HG03108 (cell line): ENCODE measurements at regions not wholly inside any gene's neighbourhood (a gene's known extent, or its start where the extent isn't known, plus 50 kb on each side); places are given as distances from the start of the nearest gene placed in this dataset.
"Not testable (repeated sequence)": the region's sequence is repeated elsewhere in the genome, so short reads cannot be mapped to it uniquely, and the experiment has no call there.

Experiments
- ATAC-seq: cut with Tn5 transposase; IDR thresholded peaks from one replicate; pipeline ENCODE4 v1.9.1; 2021; ENCODE audit warnings: moderate library complexity; ENCODE audit not compliant: unreplicated experiment

- no peak for ATAC-seq
Observed at GRCh38 chr6:167559675-167560479, 235.0 kb downstream of the TTLL2 start.

DNA sequence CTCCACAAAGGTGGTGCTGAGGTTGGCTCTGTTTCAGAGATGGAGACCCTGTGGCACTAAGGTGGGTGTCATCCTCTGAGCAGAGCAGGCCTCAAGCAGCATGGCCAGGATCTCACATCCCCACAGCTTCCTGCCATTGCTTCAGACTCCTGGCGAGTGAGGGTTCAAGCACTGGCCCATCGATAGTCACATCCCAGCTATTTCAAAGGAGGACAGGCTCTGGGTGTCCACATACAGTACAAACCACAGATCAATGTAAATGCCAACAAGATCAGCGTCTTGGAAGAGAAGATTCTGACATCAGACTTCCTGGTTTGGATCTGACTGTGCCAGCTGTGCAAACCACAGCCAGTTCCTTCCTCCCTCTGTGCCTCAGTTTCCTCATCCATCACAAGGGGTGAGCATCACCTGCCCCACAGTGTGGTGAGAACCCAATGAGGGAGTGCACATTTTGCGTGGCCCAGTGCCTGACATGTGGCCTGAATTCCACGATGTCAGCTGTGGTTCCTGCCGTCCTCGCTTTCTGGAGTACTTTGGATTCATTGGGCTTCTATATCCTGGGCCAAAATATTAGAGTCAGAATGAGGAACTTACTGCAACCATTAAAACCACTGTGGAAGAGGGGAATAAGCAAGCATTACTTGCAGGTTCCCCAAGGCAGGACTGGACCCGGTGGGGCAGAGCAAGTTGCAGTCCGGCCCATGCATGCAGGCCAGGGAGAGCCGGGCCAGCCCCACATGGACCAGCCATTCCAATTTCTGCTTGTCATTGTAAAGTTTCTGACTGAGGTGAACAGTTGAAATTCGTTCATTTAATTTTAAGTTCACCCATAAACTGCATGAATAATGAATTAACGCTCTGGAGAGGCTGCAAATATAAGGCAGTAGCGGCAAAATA, 236.0 kb downstream of the TTLL2 start:
- no peak for ATAC-seq

DNA sequence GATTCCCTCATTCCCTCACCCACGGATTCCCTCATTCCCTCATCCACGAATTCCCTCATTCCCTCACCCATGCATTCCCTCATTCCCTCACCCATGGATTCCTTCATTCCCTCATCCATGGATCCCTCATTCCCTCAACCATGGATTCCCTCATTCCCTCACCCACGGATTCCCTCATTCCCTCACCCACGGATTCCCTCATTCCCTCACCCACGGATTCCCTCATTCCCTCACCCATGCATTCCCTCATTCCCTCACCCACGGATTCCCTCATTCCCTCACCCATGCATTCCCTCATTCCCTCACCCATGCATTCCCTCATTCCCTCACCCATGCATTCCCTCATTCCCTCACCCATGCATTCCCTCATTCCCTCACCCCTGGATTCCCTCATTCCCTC, 238.0 kb downstream of the TTLL2 start:
- not testable (repeated sequence) for ATAC-seq

DNA sequence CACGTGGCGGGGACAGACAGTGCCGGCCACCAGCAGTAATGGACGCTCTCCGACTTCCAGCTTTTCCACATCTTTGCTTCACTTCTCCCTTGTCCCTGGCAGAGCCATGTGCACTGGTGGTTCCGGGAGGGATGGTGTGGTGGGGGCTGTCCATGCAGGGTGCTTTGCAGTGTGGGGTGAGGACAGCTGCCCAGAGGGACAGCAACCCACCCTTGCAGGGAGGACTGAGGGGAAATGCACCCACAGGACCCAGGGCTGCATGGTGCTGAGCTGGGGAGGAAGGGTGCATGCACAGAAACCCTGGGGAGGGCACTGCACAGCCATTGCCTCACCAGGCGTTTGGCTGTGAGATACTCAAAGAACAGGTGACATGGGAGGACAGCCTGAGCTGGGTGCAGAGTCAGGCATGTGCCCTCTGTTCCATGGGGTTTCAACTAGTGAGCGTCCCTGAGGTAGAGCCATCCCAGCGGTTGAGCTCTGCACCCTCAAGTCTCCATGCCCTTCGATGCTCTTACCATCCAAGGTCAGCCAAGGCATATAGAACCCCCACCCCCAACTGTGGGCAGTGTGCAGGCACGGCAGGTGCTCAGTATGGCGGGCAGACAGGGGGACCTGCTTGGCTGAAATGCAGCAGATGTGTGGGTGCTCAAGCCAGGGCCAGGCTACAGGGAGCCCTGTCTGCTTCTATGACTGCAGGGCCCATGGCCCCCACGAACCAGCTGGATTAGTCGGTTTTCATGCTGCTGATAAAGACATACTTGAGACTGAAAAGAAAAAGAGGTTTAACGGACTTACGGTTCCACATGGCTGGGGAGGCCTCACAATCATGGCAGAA, 239.7 kb downstream of the TTLL2 start:
- ATAC-seq, result no peak

DNA sequence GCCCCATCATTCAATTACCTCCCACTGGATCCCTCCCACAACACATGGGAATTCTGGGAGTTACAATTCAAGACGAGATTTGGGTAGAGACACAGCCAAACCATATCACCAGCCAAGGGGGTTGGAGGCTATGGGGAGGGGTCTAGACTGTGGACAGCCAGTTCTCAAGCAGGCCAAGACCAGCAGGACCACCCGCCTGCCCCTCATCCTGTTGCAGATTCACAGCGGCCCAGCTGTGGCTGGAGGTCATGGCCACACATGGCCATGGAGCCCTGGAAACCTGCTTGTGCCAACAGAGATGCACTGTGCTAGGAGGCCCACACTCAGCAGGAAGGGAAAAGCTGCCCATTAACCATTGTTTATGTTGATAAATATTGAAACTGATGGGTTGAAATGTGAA, 240.5 kb downstream of the TTLL2 start:
- no peak for ATAC-seq

- no peak for ATAC-seq
Observed at GRCh38 chr6:167565884-167566599, 241.2 kb downstream of the TTLL2 start.

DNA sequence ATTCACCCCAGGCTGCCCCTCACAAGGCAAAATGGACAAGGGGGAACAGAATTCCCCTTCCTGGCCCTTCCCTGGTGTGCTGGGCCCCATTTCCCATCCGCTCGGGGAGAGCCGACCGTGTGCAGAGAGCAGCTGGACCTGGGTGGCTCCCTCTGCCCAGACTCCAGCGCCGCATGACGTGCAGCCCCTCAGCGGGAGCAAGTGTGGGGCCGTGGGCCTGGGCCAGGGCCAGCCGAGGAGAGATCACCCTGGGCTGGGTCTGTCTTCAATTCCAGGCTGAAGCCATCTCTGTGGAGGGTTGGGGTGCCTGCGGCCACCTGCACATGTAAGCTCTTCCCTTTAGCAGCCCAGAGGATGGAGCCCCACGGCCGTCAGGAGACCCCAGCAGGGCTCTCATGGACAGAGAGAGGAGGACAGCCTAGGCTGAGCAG, 241.8 kb downstream of the TTLL2 start:
- no peak for ATAC-seq

- no peak for ATAC-seq
Observed at GRCh38 chr6:167567142-167568033, 242.5 kb downstream of the TTLL2 start.

DNA sequence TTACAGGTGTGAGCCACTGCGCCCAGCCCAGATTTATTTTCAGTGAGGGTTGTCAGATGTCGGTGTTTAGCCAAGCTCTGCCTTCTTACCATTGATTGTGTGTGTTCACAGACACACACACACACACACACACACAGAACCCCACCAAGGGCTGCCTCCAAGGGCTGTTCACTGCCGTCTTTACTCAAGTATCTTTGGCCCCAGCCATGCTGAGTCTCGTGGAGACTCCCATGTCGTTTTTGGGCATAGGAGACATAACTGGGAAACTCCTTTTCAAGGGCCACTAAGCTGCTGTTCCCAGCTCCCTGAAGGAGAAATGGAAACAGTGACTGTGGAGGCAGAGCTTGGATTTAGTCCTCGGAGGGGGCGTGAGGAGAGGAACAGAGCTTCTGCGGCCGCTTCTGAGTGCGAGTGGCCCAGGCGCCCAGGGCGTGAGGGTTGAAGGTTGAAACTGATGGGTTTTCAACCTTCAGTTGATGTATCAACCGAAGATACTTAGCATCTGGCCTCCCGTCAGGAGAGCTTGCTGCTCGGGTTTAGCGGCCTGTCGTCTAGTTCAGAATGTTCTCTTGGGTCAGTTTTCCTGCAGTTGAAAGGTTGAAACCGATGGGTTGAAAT, 243.6 kb downstream of the TTLL2 start:
- no peak for ATAC-seq

GRCh38 chr6:167569041-167569805, 244.3 kb downstream of the TTLL2 start:
- ATAC-seq, result no peak

GRCh38 chr6:167569879-167570278, 245.0 kb downstream of the TTLL2 start:
- ATAC-seq, result no peak

- no peak for ATAC-seq
Observed at GRCh38 chr6:167570460-167571400, 245.8 kb downstream of the TTLL2 start.

GRCh38 chr6:167571550-167571949, 246.7 kb downstream of the TTLL2 start:
- no peak for ATAC-seq

DNA sequence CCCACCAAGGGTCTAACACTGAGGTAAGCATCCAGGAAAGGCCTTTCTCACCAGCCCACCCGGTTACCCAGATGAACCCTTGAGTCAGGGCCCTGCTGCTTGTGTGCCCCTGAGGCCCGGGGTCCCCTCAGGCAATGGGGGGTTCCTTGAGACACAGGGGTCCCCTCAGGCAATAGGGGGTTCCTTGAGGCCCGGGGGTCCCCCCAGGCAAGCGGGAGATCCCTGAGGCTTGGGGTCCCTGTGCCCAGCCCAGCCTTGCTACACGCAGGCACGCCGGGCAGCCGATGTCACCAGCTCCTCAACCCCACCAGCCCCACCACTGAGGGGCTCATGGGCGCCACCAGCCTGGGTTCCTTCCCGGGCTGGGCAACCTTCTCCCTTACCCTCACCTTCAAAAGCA, 247.2 kb downstream of the TTLL2 start:
- no peak for ATAC-seq

DNA sequence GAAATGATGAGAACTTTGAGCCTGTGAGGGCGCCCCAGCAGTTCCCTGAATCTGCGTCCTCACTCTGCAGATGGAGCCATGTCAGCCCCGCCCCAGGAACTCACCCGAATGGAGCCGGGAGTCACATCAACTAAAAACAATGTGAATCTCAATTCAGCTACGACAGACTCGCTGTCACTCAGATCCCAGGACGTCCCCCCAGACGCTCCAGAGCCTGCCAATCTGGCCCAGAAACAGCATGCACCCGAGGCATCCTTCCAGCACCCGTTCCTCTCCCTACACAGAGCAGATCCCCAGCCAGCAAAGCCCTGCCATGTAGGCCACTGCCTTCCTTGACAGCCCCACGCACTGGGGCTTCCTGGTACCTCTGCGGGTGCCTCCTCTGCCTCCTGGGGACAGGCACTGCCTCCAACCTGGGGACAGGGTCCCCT, 248.0 kb downstream of the TTLL2 start:
- no peak for ATAC-seq

DNA sequence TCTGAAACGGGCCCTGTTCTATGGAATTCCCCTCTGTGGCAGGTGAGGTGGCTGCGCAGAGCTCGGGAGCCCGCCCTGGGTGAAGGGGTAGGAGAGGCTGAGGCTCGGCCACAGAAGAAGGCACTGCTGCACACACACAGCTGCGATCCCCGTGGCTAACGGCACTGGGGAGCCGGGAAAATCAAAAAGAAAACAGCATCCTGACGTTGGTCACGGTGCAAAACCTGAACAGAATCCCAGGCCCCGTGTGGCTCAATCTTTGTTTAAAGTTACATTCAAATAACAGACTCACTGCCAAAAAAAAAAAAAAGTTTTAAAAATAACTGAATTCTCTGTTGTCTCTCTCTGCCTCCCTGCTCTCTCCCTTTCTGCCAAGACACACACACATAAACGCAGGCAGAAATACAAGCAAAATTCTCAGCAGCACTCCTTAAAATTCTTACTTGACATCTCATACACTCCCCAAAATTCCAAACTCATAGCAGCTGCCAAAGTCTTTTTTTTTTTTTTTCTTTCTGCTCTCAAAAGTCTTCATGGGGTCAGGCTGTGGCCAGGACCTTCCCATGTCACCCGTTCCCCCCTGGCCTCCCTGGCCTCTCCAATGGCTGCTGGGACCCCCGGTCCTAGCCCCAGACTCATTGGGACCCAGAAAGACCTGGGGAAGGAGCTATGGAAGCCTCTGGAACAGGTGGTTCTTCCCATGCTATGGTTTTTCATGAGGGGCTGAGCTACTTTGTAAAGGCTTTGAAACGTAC, 248.8 kb downstream of the TTLL2 start:
- ATAC-seq, result no peak
